HG02981 (cell line): ENCODE measurements at regions not wholly inside any gene's neighbourhood (a gene's known extent, or its start where the extent isn't known, plus 50 kb on each side); places are given as distances from the start of the nearest gene placed in this dataset.

ENCODE experiments used
- ATAC-seq: cut with Tn5 transposase; IDR thresholded peaks from one replicate; pipeline ENCODE4 v1.9.1; 2021; ENCODE audit warnings: mild to moderate bottlenecking, moderate library complexity; ENCODE audit not compliant: unreplicated experiment

DNA sequence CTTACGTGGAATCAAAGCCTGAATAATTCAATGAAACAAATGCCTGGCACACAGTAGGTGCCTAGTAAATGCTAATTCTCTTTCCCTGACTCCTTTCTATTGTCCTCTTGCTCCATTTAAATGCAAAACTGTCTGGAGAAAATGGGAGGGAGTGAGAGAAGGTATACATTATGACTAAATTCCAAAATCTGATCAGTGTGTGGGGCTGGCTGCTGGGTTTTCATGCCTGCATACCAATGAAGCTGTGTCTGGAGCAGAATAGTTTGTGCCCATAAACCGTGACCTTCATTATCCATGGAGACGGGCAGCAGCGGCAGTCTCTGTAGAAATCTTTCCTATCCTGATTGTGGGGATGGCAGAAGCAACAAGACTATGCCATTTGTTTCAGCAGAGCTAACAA lies 223.4 kb upstream of the ZBED5 start:
- ATAC-seq: no peak

DNA sequence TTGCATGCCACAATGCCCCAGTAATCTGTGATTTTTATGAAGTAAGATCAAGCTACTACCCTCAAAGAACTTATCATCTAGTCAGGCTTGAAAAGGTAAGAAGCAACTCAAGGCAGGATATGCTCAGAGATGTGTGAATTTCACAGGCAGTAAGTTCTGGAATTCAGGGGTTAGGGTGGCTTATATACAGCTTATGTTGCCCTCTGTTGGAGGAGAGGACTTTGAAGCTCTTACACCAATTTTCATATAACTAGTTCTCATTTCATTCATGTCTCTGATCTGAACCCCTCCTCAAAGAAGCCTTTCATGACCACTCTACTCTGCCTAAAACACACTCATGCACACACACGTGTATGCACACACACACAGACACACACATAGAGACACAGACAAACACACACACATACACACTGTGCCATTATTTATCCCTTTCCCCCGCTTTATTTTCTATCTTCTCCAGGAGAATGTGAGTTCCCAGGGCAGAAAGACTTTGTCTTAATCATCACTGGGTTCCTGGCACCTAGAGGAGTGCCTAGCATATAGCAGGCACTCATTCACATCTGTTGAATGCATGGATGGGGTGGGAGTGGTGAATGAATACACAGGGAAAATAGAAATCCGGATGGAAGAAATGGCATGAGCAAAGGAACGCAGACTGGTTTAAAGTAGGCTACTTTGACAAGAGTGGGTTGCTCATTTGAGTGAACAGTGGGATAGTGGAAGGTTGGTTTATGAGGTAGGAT lies 220.7 kb upstream of the ZBED5 start:
- ATAC-seq: no peak

DNA sequence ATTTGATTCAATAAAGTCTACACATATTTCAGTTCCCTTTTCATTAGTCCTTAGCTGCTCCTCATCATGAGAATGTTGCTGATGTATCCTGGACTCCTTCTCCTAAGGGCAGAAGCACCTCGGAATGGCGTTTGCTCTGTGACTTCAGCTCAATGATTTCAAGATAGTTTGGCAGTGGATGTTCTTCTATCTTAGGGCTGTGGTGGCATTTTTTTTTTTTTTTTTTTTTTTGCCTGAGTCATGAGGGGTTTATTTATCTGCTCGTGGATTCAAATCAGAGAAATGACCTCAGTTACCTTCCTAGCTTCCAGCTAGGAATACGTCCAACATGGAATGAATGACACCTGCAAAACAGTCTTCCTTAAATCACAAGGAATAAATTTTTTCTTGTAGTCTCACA lies 220.0 kb upstream of the ZBED5 start:
- ATAC-seq: no peak

DNA sequence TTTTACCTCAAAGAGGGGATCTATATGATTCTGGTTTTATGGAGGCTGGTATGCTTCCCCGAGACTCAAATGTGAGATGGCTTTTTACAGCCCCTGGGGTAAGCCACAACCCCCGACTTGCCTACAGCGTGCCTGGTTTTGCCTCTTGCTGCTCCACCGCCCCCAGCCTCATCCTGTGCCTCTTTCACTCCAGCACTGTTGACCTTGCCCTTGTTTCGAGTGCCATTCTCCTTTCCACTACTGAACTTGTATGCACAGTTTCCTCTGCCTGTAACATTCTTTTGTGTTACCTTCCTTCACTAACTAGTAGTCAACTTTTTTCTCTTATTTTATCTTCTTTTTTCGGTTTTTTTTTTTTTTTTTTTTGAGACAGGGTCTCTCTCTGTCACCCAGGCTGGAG lies 219.0 kb upstream of the ZBED5 start:
- ATAC-seq: no peak

DNA sequence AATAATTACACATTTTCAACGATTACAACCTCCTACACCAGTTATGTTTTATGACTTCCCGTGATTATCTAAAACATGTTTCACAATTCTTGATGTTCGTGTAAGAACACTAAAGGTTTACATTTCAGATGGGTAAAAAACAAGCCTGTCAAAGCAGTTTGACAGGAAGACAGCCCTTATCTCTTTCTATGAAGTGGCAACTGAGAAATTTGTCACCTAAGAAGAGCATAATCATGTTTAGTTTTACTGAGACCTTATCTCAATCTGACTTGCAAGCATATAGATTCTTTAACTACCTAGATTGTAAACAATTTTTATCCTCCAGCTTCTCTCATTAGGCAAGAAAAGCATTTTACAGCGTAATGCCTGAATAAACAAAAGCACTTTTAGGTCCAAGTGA lies 218.4 kb upstream of the ZBED5 start:
- ATAC-seq: no peak

DNA sequence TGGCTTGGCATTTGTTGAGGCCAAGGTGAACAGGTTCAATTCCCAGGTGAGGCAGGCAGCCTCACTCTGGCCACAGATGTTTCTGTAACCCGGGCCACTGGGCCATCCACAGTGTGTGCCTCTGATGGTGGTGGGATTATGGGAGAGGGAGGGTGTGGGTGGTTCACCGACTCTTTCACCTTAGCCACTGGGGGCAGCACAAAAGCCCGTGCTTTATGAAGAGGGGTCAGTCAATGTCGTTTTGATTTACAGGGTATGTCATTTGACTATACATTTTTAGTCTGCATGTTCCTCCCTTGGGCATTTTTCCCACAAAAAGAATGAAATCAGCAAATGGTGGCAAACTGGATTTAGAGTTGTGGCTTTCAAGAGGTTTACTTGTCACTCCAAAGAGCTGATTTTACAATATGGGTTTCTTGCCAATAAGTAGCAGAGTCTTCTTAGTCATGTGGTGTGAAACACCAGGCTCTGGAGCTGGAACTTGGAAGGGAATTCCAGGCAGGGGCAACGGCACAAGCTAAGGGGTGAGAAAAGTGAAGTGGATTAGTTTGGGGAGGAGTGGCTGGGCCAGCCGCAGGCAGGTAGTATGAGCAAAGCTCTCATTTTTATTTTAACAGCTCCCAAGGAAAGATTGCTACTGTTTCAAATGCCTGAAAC lies 217.8 kb upstream of the ZBED5 start:
- no peak for ATAC-seq

DNA sequence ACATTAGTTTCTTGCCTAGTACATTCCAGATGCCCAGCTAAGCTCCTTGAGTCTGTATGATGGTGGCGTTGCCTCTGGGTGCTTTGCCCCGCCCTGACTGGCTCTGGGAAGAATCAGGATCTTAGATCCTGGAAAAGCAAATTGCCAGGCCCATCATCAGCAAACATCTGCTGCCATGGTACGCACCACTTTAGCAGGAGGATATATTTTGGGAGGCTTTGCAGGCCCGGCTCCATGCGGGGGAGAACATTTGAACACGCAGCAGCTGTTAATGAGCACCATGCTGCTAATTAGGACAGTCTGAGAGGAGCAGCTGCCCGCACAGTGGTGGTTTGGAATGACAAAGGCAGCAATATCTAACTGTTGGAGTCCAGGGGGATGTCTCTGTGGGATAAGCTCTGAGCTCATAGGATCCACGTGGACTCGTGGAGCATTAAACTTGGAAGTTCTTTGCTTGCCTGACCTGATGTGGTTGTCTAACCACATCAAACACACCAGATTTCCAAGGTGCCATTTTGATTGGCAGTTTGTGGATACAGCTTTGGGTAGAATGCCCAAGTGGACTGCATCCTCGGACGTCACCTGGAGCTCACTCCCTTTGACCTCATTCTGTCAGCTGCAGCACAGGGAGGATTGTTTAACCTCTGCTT lies 217.0 kb upstream of the ZBED5 start:
- no peak for ATAC-seq

DNA sequence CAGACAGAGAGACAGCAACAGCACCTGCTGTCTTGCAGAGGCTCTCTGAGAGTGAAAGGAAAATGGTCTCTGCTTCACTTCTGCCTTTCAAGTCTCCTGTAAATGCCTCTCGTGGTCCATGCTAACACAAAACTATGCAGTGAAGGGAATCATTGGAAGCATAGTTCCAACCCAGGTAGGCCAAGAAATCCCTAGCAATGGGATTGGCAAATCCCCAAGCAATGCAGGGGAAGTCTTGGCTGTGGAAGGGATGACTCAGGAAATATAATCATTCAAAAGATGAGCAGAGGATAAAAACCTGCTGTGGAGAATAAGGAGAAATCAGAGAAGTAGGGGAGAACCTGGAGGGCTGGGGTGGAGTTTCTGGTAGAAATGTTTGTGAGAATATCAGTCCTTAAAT lies 216.1 kb upstream of the ZBED5 start:
- no peak for ATAC-seq

DNA sequence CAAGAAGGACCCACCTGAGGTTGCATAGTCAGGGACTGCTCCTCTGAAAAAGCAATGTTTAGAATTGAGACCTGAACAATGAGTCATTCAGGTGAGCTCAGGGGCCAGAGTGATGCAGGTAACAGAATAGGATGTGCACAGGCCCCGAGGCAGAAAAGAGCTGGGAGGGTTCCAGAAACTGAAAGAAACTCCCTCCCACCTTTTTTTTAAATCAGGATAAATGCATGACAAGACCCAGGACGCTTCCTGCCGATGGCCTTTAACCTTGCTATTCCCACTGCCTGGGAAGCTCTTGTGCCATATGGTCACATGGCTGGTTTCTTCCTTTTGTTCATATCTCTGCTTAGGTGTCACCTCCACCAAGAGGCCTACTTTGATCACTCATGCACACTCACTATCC lies 214.2 kb upstream of the ZBED5 start:
- no peak for ATAC-seq

DNA sequence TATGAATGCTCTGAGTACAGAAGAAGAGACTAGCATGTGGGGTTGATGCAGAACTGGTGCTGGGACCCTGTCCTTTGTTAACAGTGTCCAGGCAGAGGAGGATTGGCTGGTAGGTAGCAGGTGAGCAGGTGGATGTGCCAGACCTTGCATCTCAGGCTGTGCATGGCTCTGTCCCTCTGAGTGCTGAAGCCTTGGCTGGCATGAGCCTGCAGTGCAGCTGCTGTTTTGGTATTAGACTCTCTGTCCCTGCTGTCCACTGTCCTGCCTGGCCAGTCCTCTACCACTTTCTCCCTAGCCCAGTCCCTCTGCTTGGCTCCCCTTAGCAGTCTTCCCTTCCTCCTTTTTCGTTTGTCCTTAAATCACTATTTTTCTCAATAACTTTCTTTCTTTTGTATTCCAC lies 213.6 kb upstream of the ZBED5 start:
- ATAC-seq: no peak

DNA sequence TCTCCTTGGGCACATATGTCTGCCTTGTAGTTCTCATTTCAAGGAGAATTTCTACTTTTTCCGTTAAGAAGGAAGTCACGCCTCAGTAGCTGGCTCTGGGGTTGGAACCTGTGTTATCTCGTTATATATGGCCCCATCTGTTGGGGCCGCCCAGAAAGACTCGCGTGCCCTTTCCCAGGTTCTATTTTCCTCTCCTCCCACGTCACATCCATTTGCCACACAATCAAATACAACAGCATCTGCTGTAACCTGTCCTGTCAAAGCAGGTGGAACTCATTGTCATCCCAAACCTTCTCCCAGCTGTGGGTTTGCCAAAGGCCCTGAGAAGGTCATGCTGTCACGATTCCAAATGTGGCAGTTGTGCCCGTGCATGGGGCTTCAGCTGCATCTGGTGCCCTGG lies 213.1 kb upstream of the ZBED5 start:
- no peak for ATAC-seq

DNA sequence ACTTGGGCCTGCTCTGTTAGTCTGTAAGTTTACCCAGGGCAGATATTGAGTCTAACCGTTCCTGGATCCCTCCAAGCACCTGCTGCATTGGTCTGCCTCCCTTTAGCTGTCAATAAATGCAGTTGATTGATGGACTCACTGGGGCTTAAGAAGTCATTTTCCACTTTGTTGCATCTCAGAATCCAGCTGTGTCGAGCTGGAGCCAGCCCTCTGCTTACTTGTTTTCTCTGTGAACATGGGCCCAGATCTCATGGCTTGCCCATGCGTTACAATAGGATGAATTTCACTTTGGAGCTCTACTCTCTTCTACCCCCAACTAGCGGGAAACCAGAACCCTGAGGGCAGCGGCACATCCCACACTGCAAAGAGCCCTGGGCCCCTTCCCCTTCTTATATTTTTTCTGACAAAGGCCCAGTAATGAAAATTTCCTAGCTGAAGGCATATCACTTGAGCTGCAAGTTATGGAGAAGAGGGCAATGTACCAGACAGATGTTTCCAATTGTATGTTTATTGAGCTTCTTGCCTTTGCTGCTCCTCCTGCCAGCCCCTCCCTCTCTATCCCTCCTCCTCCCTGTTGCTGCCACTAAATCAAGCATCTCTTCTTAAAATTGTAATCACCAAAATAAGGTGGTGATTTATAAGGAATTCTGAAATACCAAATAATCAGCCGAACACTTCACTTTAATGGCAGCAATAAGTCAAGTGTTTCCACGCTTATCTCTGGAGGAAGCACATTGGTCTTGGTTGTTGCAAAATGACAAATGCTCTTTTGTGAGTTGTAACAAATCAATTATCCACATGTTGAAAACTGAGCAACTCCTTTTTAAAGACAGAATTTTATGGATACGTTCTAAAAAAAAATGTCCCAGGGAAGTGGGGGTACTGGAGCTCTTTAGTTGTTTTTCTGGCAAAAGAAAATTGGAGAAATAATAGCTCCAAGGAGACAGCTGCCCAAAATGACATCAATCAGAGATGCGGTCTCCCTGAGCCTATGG lies 212.3 kb upstream of the ZBED5 start:
- no peak for ATAC-seq

DNA sequence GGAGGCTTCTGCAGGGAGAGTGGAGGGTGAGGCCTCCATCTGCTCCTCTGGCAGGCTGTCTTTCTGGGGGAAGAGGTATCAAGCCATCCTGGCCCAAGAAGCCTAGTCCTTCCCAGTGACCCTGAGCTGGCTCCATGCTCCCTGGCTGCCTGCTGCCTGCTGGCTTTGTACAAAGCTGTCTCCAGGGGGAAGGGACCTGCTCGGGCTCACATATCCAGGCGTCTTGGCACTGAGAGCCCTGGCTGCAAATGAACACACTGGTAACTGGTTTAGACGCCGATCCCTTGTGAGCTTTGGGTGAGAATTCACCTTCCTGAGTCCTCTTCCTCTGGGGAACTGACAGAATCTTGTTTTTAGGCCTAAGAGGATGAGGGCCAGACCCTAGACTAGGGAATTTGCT lies 210.3 kb upstream of the ZBED5 start:
- ATAC-seq: no peak

DNA sequence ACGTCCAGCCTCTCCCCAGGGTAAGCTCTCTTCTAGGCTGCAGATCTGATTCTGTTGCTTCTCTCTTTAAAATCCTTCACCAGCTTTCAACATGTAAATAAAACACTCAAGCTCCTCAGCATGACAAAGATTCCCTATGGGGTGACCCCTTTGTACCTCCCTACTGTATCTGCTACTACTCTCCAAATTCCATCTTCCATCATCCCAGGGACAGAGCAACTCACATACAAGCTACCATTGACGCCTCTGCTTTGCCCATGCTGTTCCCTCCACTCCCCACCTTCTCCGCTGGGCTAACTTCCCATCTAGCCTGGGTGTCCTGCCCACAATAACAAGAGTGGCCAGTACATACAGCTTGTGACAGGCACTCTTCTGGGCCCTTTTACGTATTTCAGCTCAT lies 207.5 kb upstream of the ZBED5 start:
- ATAC-seq: no peak

DNA sequence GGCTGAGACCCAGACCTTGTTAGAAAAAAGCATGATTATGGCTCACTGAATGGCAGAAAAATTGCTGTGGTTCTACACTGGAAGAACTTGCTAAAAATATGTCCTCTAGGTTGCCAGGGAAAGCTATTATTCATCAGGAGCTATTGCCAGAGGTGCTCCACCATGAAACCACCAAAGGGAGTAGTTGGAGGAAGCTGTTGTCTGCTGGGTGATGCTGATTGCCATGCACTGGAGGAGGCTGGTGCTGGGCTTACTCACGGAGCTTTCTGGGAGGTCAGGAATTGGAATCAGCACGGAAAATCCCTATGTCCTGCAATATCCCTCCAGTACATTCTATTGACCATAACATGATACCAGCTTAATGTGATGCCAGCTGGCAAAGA lies 199.6 kb upstream of the ZBED5 start:
- no peak for ATAC-seq

DNA sequence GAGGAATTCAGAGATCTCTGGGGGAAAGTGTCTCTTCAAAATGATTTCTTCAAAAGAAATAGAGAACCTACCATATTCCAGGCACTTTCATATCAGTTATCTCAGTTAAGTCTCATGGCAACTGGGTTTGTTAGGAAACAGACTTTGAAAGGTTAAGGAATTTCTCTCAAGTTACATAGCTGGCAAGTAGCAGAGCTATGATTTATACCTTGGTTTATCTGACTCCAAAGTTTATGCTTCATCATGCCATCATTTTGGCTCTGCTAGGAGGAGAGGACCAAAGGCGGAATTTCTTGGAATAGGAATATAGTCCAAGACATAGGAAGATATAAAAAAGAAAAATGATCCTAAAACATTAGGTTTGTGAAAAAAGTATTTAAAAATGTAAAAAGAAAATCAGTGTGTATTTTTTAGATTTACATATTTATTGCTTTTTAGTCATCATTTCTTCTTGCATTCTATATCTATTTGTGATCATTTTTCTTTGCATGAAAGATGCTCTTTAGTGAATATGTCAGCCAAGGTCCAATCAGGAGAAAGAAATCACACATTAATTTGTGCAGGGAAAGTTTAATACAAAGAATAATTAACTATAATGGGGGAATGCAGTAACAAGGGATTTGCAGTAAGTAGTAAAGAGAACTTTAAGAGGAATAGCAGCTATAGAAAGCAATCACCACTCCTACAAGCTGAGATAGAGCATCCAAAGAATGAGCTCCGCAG lies 199.1 kb upstream of the ZBED5 start:
- ATAC-seq: no peak

DNA sequence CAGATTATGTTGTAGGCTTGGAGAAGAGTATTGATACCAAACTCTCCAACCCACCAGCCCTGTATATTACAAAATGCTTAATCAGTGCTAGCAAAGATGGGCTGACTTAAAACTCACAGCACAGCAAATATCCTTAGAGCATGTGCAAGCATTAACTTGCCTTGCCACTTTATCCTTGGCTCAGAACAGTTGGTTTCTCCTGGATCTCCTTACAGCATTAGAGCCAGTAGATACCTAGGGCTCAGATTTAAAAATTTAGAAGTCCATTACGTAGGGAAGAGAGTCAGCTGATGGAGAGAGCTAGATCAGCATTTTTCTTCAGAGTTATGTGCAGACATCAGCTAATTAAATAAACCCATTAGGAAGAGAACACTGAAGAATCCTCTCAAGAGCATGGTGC lies 198.5 kb upstream of the ZBED5 start:
- no peak for ATAC-seq

DNA sequence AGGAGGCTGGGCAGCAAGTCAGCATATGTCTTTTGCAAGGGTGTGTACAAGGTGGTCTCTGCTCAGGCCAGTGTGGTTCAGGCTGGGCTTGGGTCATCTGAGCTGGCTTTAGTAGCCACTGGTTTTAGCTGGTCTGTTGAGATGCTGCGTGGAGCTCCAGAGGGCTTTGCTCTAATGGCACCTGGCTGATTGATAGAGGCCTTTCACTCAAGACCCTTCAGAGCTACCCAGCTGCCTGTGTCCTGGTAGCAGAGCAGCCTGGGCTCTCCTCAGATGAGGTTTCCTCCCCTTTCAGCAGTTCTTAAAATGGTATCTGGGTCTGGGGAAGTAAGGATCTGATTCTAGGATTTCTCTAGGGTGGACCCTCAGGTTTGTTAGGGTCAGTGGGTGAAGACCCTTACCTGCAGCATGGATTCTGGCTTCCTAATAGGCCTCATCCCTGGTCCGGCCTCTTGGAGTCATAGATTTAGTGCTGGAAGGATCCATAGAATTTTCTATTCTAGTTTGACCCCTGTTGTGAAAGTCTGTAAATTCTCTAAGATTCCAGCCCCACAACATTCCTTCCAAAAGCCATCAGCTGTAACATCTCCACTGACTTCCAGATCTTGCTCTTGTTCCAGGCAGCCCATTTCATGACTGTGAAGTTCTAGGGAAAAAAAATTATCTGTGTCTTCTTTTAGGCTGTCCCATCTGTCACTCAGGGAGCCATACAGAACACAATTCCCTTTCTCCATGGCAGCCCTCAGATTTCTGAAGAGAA lies 190.2 kb upstream of the ZBED5 start:
- no peak for ATAC-seq

DNA sequence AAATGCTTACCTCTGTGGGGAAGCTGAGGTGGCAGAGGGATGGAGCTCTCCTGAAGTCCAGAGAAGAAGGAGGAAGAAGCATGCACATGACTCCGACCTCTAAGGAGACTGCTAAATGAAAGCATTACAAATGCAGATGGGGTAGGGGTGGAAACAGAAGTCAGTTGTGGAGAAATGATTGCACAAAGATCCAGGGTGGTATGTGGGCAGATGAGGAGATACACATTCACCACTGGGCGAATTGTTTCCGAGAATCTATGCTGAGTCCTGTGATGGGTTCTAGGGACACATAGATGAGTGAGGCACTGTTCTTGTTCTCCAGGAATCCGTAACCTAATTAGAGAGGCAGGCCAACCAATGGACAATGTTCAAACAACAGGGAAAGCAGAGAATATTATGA lies 188.9 kb upstream of the ZBED5 start:
- ATAC-seq: no peak
